Vagina (tissue), 2 donors: ENCODE measurements at regions not wholly inside any gene's neighbourhood (a gene's known extent, or its start where the extent isn't known, plus 50 kb on each side); places are given as distances from the start of the nearest gene placed in this dataset.

ENCODE experiments used
- DNase-seq, 2 donors: peaks; one replicate each; pipeline ENCODE4 v3.0.0-alpha.2; 2017; ENCODE audit errors: extremely low spot score in 2 of 2
- H3K27ac ChIP-seq: fragments of 200-600 bp; sonication (generic); one replicate; pipeline ENCODE4 v1.5.1; 2019
- H3K27me3 ChIP-seq: fragments of 200-600 bp; sonication (generic); one replicate; pipeline ENCODE4 v1.5.1; 2019
- H3K36me3 ChIP-seq, 2 donors: fragments of 200-600 bp; sonication (generic); one replicate each; pipeline ENCODE4 v1.5.1; 2017 to 2019
- H3K4me1 ChIP-seq: fragments of 200-600 bp; sonication (generic); one replicate; pipeline ENCODE4 v1.5.1; 2019
- H3K4me3 ChIP-seq, 2 donors: fragments of 200-600 bp; sonication (generic); 1 replicate in 1 of 2; 2 replicates in 1 of 2; pipeline ENCODE4 v1.5.1; 2016 to 2019
- H3K9me3 ChIP-seq: fragments of 200-600 bp; sonication (generic); one replicate; pipeline ENCODE4 v1.5.1; 2019
- CTCF ChIP-seq, 3 experiments: fragments of 450-650 bp in 2 of 3; fragments of 200-600 bp in 1 of 3; sonication (generic) in 1 of 3; IDR thresholded peaks; one replicate each; pipeline ENCODE4 v1.5.1; 2017 to 2019; ENCODE audit warnings: antibody characterized with exemption in 3 of 3, mild to moderate bottlenecking in 2 of 3, moderate library complexity in 2 of 3
- POLR2A ChIP-seq, 2 donors: fragments of 450-650 bp; IDR thresholded peaks; one replicate each; pipeline ENCODE4 v1.6.1; 2017; ENCODE audit warnings: antibody characterized with exemption in 2 of 2, mild to moderate bottlenecking in 2 of 2, moderate library complexity in 2 of 2
- POLR2AphosphoS5 ChIP-seq, 2 donors: sonication (generic); formaldehyde crosslinking; IDR thresholded peaks; one replicate each; pipeline ENCODE4 v1.9.0; 2017; ENCODE audit warnings: antibody characterized with exemption in 2 of 2, mild to moderate bottlenecking in 2 of 2, low read depth in 1 of 2; ENCODE audit not compliant: insufficient read depth in 1 of 2
- intact Hi-C: fragments of 100-400 bp; cut with DNase I; formaldehyde crosslinking; loops from one replicate; pipeline ENCODE4 v1.15.1; 2023

- TF ChIP-seq POLR2AphosphoS5 (IDR thresholded peaks at IDR 0.05; ENCODE audit: insufficient read depth in 1 of 2, low read depth in 1 of 2), result no peak
- no peak for TF ChIP-seq POLR2A (IDR thresholded peaks at IDR 0.05)
- no peak for TF ChIP-seq CTCF (IDR thresholded peaks at IDR 0.05)
Measured at GRCh38 chr4:104879367-104879766, 267.3 kb upstream of the TET2 start.

GRCh38 chr4:104879854-104880253, 266.8 kb upstream of the TET2 start:
- intact Hi-C loops, result no loop called here
- TF ChIP-seq CTCF (IDR thresholded peaks at IDR 0.05), result no peak
- TF ChIP-seq POLR2AphosphoS5 (IDR thresholded peaks at IDR 0.05; ENCODE audit: insufficient read depth in 1 of 2, low read depth in 1 of 2), result no peak
- TF ChIP-seq POLR2A (IDR thresholded peaks at IDR 0.05), result no peak
- no peak overlapping the region for H3K27ac ChIP-seq

More at GRCh38 chr4:104879367-104879766, 267.3 kb upstream of the TET2 start:
- H3K4me3 ChIP-seq, result no peak overlapping the region
- no peaks in the 10 kb centered on the region for H3K4me1 ChIP-seq
- H3K27ac ChIP-seq, result no peak overlapping the region
- intact Hi-C loops, result no loop called here
- H3K9me3 ChIP-seq, result no peaks in the 10 kb centered on the region
- H3K36me3 ChIP-seq, result no peaks in the 10 kb centered on the region
- no peak for DNase-seq
- no peaks in the 10 kb centered on the region for H3K27me3 ChIP-seq

GRCh38 chr4:104881136-104881886, 265.4 kb upstream of the TET2 start:
- H3K4me3 ChIP-seq, result no peak overlapping the region
- TF ChIP-seq CTCF (IDR thresholded peaks at IDR 0.05), result no peak
- TF ChIP-seq POLR2AphosphoS5 (IDR thresholded peaks at IDR 0.05; ENCODE audit: insufficient read depth in 1 of 2, low read depth in 1 of 2), result no peak
- H3K9me3 ChIP-seq, result no peaks in the 10 kb centered on the region
- no peak for DNase-seq
- H3K36me3 ChIP-seq, result no peaks in the 10 kb centered on the region
- H3K4me1 ChIP-seq, result no peaks in the 10 kb centered on the region
- H3K27ac ChIP-seq, result no peak overlapping the region
- intact Hi-C loops, result no loop called here
- no peaks in the 10 kb centered on the region for H3K27me3 ChIP-seq

More at GRCh38 chr4:104879854-104880253, 266.8 kb upstream of the TET2 start:
- Histone ChIP-seq H3K9me3 (no peaks in the 10 kb centered on the region), H3K4me1 (no peaks in the 10 kb centered on the region), H3K36me3 (no peaks in the 10 kb centered on the region), H3K27me3 (no peaks in the 10 kb centered on the region), H3K4me3 (no peak overlapping the region)
- no peak for DNase-seq

GRCh38 chr4:104890598-104891275, 255.9 kb upstream of the TET2 start:
- intact Hi-C loops, result no loop called here
- H3K4me1 ChIP-seq, result peaks cover 7% of the 10 kb centered on the region
- TF ChIP-seq POLR2A (IDR thresholded peaks at IDR 0.05), result no peak
- TF ChIP-seq CTCF (IDR thresholded peaks at IDR 0.05), result no peak
- no peak for TF ChIP-seq POLR2AphosphoS5 (IDR thresholded peaks at IDR 0.05; ENCODE audit: insufficient read depth in 1 of 2, low read depth in 1 of 2)
- H3K9me3 ChIP-seq, result no peaks in the 10 kb centered on the region
- H3K36me3 ChIP-seq, result no peaks in the 10 kb centered on the region
- no peak overlapping the region for H3K27ac ChIP-seq
- H3K4me3 ChIP-seq, result no peak overlapping the region
- H3K27me3 ChIP-seq, result no peaks in the 10 kb centered on the region
- no peak for DNase-seq
